K562 (cell line): ENCODE measurements at regions not wholly inside any gene's neighbourhood (a gene's known extent, or its start where the extent isn't known, plus 50 kb on each side); places are given as distances from the start of the nearest gene placed in this dataset.

Experiments used
- ATAC-seq: fragments of 200-7000 bp; cut with Tn5 transposase; 3 replicates; pipeline ENCODE4 v1.9.1; 2020; ENCODE audit warnings: moderate library complexity
- BruUV-seq: library from RNA; stranded (reverse); fragments of 400-500 nt; replicated peaks from 2 replicates; lab custom pipeline; 2021; lab: Mats Ljungman, UMichigan
- CTCF ChIA-PET: fragments of 300-600 bp; formaldehyde crosslinking; extraction: SDS; loops from one replicate; lab custom pipeline; 2021; ENCODE audit warnings: low intra/inter-chr PET ratio; lab: Yijun Ruan, JAX
- POLR2A ChIA-PET: fragments of 300-600, 350-650 bp; sonication (Branson Sonifier 250); formaldehyde crosslinking; extraction: SDS; loops from one replicate; lab custom pipeline; 2021; ENCODE audit warnings: antibody characterized with exemption, inconsistent platforms; lab: Yijun Ruan, JAX
- DNase-seq, 4 experiments: peaks; one replicate each; pipeline versions ENCODE4 v3.0.0 to v3.0.0-alpha.2; 2011 to 2018; ENCODE audit warnings: low spot score in 3 of 4, mixed read lengths in 3 of 4; ENCODE audit errors: extremely low read depth in 1 of 4
- FAIRE-seq: peaks from 2 replicates; lab custom pipeline; 2011; peaks lifted over from hg19 to GRCh38; lab: Jason Lieb, UNC
- H2AFZ ChIP-seq: 2 replicates; pipeline ENCODE4 v1.6.0; 2011; ENCODE audit warnings: low read depth, low read length, control low read depth, inconsistent platforms
- H3K27ac ChIP-seq: fragments of 200-600 bp; 3 replicates; pipeline ENCODE4 v1.8.0; 2011; ENCODE audit warnings: low read depth, mild to moderate bottlenecking, control low read depth, inconsistent platforms, low read length, moderate library complexity, mixed read lengths; ENCODE audit errors: extremely low read depth
- H3K27me3 ChIP-seq, 2 experiments: fragments of 300-600 bp in 1 of 2; 2 replicates in 1 of 2; 3 replicates in 1 of 2; pipeline versions ENCODE4 v1.6.0 to v1.8.0; 2011; ENCODE audit warnings: inconsistent platforms in 2 of 2, low read length in 2 of 2, mild to moderate bottlenecking in 1 of 2, mixed read lengths in 1 of 2, moderate library complexity in 1 of 2; ENCODE audit not compliant: control insufficient read depth in 2 of 2, insufficient read depth in 2 of 2
- H3K36me3 ChIP-seq: fragments of 300-600 bp; 3 replicates; pipeline ENCODE4 v1.8.0; 2011; ENCODE audit warnings: mild to moderate bottlenecking, low read length, inconsistent platforms; ENCODE audit not compliant: control insufficient read depth, insufficient read depth
- H3K4me1 ChIP-seq, 2 experiments: fragments of 200-600 bp in 1 of 2; replicated peaks in 1 of 2; 2 replicates in 1 of 2; 3 replicates in 1 of 2; pipeline versions ENCODE4 v1.5.1 to v1.8.0; 2011; ENCODE audit warnings: inconsistent platforms in 2 of 2, low read length in 2 of 2, mild to moderate bottlenecking in 1 of 2, mixed read lengths in 1 of 2, moderate library complexity in 1 of 2; ENCODE audit not compliant: control insufficient read depth in 2 of 2, insufficient read depth in 2 of 2
- H3K4me2 ChIP-seq: 2 replicates; pipeline ENCODE4 v1.6.1; 2011; ENCODE audit warnings: low read length, control low read depth, inconsistent platforms, mixed read lengths; ENCODE audit not compliant: insufficient read depth
- H3K4me3 ChIP-seq: fragments of 200-600 bp; sonication (generic), shearing (Covaris generic); 2 replicates; pipeline ENCODE4 v1.5.1; 2016; ENCODE audit warnings: control low read depth, inconsistent platforms
- H3K79me2 ChIP-seq: fragments of 200-600 bp; 3 replicates; pipeline ENCODE4 v1.8.0; 2011; ENCODE audit warnings: low read length, inconsistent platforms; ENCODE audit not compliant: control insufficient read depth, insufficient read depth
- H3K9ac ChIP-seq, 2 experiments: 2 replicates each; pipeline versions ENCODE4 v1.6.0 to v1.6.1; 2011; ENCODE audit warnings: low read depth in 2 of 2, low read length in 2 of 2, control low read depth in 1 of 2, inconsistent platforms in 1 of 2, mild to moderate bottlenecking in 1 of 2, mixed read lengths in 1 of 2; ENCODE audit not compliant: insufficient read depth in 1 of 2
- H3K9me1 ChIP-seq: one replicate; pipeline ENCODE4 v1.6.0; 2011; ENCODE audit warnings: inconsistent platforms, mild to moderate bottlenecking, low read length, moderate library complexity; ENCODE audit not compliant: control insufficient read depth, insufficient read depth
- H3K9me3 ChIP-seq: replicated peaks from 2 replicates; pipeline ENCODE4 v1.5.1; 2011; ENCODE audit warnings: low read depth, low read length, inconsistent platforms; ENCODE audit not compliant: control insufficient read depth, insufficient read depth
- H4K20me1 ChIP-seq: replicated peaks from 2 replicates; pipeline ENCODE4 v1.6.1; 2011; ENCODE audit warnings: low read length, inconsistent platforms, mixed read lengths; ENCODE audit not compliant: control insufficient read depth, insufficient read depth
- CC2D1A ChIP-seq: fragments of 450-650 bp; IDR thresholded peaks from 2 replicates; pipeline ENCODE4 v1.6.1; 2017; ENCODE audit warnings: mild to moderate bottlenecking
- CHCHD3 ChIP-seq: fragments of 250-450 bp; sonication (Bioruptor Pico); IDR thresholded peaks from 2 replicates; pipeline ENCODE4 v2.1.2; 2022; ENCODE audit warnings: mild to moderate bottlenecking
- DEAF1 ChIP-seq: fragments of 450-650 bp; formaldehyde crosslinking; IDR thresholded peaks from 2 replicates; pipeline ENCODE4 v1.4.0; 2020; ENCODE audit warnings: mild to moderate bottlenecking, moderate library complexity
- FOXP4 ChIP-seq: sonication (generic); formaldehyde crosslinking; IDR thresholded peaks from 2 replicates; pipeline ENCODE4 v1.8.0; 2022; ENCODE audit warnings: mild to moderate bottlenecking, missing genetic modification reagents, borderline replicate concordance
- SIX5 ChIP-seq, 2 experiments: IDR thresholded peaks; 2 replicates each; pipeline ENCODE4 v1.6.1; 2011; ENCODE audit warnings: low read length in 2 of 2, borderline replicate concordance in 1 of 2, low read depth in 1 of 2, mild to moderate bottlenecking in 1 of 2, moderate library complexity in 1 of 2; ENCODE audit not compliant: insufficient read depth in 1 of 2
- ZNF263 ChIP-seq: sonication (generic); formaldehyde crosslinking; IDR thresholded peaks from 2 replicates; pipeline ENCODE4 v1.8.0; 2022; ENCODE audit warnings: mild to moderate bottlenecking, missing genetic modification reagents, borderline replicate concordance
- WGBS: fragments of 100-300 bp; shearing (Covaris generic); methylation state at CpG from one replicate; pipeline ENCODE4 v1.1.6; 2016; ENCODE audit warnings: low coverage, mixed read lengths; ENCODE audit not compliant: insufficient coverage; ENCODE audit errors: missing lambda C conversion rate; 5-methylcytosine and 5-hydroxymethylcytosine counted together
- in situ Hi-C: fragments of 300-500 bp; cut with MboI; formaldehyde crosslinking; loops from 4 replicates; pipeline ENCODE4 v1.15.0; 2018; ENCODE audit warnings: inconsistent platforms, mixed read lengths
- intact Hi-C: fragments of 100-400 bp; cut with micrococcal nuclease; formaldehyde crosslinking; loops from 2 replicates; pipeline ENCODE4 v1.14.2; 2022
- TF ChIP-seq, protein P1 (sequence below): fragments of 200-400 bp; formaldehyde crosslinking; IDR thresholded peaks from 2 replicates; pipeline ENCODE4 v1.6.1; 2017; ENCODE audit warnings: mild to moderate bottlenecking, low read depth, low read length, moderate library complexity
- TF ChIP-seq, protein P2 (sequence below): fragments of 250-450 bp; sonication (Bioruptor Pico); IDR thresholded peaks from 2 replicates; pipeline ENCODE4 v1.4.0; 2020

GRCh38 chr18:59823596-59824195, 76.1 kb upstream of the PMAIP1 start (continued):
- TF ChIP-seq, protein P1, sequence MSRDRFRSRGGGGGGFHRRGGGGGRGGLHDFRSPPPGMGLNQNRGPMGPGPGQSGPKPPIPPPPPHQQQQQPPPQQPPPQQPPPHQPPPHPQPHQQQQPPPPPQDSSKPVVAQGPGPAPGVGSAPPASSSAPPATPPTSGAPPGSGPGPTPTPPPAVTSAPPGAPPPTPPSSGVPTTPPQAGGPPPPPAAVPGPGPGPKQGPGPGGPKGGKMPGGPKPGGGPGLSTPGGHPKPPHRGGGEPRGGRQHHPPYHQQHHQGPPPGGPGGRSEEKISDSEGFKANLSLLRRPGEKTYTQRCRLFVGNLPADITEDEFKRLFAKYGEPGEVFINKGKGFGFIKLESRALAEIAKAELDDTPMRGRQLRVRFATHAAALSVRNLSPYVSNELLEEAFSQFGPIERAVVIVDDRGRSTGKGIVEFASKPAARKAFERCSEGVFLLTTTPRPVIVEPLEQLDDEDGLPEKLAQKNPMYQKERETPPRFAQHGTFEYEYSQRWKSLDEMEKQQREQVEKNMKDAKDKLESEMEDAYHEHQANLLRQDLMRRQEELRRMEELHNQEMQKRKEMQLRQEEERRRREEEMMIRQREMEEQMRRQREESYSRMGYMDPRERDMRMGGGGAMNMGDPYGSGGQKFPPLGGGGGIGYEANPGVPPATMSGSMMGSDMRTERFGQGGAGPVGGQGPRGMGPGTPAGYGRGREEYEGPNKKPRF: no peak
- TF ChIP-seq DEAF1 (CRISPR knock-in tag): peak; percentile 49; the same call in 1 of the 2 replicates

DNA sequence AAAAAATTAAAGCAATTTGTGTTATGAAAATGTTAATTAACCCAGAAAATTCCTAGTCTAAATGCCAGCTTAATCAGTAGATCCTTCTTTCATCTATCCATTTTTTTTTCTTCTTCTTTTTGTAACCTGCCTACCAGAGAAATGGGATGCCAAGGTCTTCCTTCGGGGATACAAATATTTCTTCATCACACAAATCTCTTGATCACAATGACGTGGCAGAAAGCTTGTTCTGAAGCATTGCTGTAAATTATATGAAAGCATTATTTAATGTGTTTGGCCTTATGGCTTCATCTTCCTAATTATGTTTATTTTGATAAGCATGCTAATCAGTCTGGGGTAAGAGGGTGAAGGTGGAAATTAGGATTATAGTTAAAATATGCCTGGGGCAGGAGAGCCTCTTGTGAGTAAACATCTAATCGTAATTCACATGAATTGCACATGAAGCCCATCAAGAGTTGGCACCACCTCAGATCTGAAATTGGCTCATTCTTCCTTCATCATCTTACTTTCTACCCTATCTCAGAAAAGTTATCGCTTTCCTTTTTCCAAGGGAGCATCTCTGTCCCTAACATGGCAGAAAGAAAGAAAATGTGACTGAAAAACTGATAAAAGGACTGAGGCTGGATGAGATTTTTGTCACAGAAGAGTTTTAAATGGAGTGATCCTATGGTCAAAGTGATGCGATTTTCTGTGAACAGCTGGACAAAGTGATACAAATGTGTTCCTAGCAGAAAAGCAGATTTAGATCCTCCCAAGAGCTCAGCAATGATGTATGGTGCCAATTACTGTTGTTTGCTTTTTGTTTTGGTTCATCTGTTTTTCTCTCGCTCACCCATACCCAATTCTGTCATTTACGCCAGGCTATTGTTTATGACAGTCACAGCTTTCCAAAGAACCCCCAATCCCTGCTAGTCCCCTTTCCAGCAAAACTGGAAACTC, 76.9 kb upstream of the PMAIP1 start:
- no peaks in the 10 kb centered on the region for H4K20me1 ChIP-seq
- no peaks in the 10 kb centered on the region for H3K9me3 ChIP-seq
- H3K9me1 ChIP-seq: no peaks in the 10 kb centered on the region
- FAIRE-seq (no peak), ATAC-seq (no peak), DNase-seq (no peak)
- no peaks in the 10 kb centered on the region for H3K79me2 ChIP-seq
- BruUV-seq: no TSS peak
- H3K4me2 ChIP-seq: no peak overlapping the region
- POLR2A ChIA-PET: no interaction called here
- intact Hi-C loops (loop anchor here (1.0 to 10.0 kb wide), 5 partner anchors 40 to 578 kb away; partner anchors contain the start of gene CCBE1), in situ Hi-C loops (loop anchor here (10.0 kb wide), 1 partner anchor 368 kb away; no protein-coding TSS in a partner anchor)
- H3K4me3 ChIP-seq: no peak overlapping the region
- CTCF ChIA-PET: interaction anchor here (1.2 kb wide), 1 partner anchor 363 kb away, joined by 3 read pairs; no protein-coding TSS in a partner anchor
- 1% methylated on average over 7 of the region's 7 CpGs for WGBS
- no peaks in the 10 kb centered on the region for H3K4me1 ChIP-seq
- no peak overlapping the region for H2AFZ ChIP-seq
- no peaks in the 10 kb centered on the region; a peak in 1 of 5 replicates for H3K27me3 ChIP-seq
- H3K9ac ChIP-seq: no peak overlapping the region
- no peak overlapping the region for H3K27ac ChIP-seq
- no peaks in the 10 kb centered on the region for H3K36me3 ChIP-seq
- TF ChIP-seq, protein P2, sequence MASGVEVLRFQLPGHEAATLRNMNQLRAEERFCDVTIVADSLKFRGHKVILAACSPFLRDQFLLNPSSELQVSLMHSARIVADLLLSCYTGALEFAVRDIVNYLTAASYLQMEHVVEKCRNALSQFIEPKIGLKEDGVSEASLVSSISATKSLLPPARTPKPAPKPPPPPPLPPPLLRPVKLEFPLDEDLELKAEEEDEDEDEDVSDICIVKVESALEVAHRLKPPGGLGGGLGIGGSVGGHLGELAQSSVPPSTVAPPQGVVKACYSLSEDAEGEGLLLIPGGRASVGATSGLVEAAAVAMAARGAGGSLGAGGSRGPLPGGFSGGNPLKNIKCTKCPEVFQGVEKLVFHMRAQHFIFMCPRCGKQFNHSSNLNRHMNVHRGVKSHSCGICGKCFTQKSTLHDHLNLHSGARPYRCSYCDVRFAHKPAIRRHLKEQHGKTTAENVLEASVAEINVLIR (CRISPR knock-in tag): no peak
- TF ChIP-seq FOXP4: no peak
- no peak for TF ChIP-seq ZNF263 (CRISPR knock-in tag)
- TF ChIP-seq CC2D1A: no peak
- TF ChIP-seq SIX5 (IDR thresholded peaks at IDR 0.05; ENCODE audit: borderline replicate concordance in 1 of 2, insufficient read depth in 1 of 2, low read depth in 1 of 2, low read length in 2 of 2): no peak
- TF ChIP-seq CHCHD3 (CRISPR knock-in tag): no peak
